ENCODE measurements at regions not wholly inside any gene's neighbourhood (a gene's known extent, or its start where the extent isn't known, plus 50 kb on each side); places are given as distances from the start of the nearest gene placed in this dataset.
"Not testable (repeated sequence)": the region's sequence is repeated elsewhere in the genome, so short reads cannot be mapped to it uniquely, and the experiment has no call there.

GRCh38 chr6:11889572-11889971, 111.0 kb upstream of the ADTRP start:
- no peak overlapping the region for H3K27ac ChIP-seq (ENCODE audit: low read length)
- DNase-seq (no peak), ATAC-seq (replicated peaks in 1 of 4) (no peak)
- H3K4me3 ChIP-seq (ENCODE audit: control insufficient read depth in 1 of 2, extremely low read depth in 1 of 2, low read length in 1 of 2), result no peak overlapping the region
- Mint-ChIP-seq H3K4me3 (no peak overlapping the region), H3K27ac (no peak overlapping the region), H3K4me1 (no peaks in the 10 kb centered on the region), H3K27me3 (no peaks in the 10 kb centered on the region), H3K9me3 (peaks cover 2 to 7% (median 3%) of the 10 kb centered on the region in 3 donors), H3K36me3 (no peaks in the 10 kb centered on the region)
- CTCF ChIA-PET, result no interaction called here
- 83% methylated on average over 1 of the region's 3 CpGs for WGBS (ENCODE audit: insufficient coverage)
- POLR2A ChIA-PET, result no interaction called here
- H3K9me3 ChIP-seq, result no peaks in the 10 kb centered on the region
- H3K36me3 ChIP-seq (ENCODE audit: control insufficient read depth in 2 of 2, extremely low read depth in 1 of 2, insufficient read depth in 1 of 2, low read length in 1 of 2), result no peaks in the 10 kb centered on the region
- H3K27me3 ChIP-seq (replicated peaks in 1 of 2; ENCODE audit: control insufficient read depth in 2 of 2, extremely low read depth in 1 of 2, insufficient read depth in 2 of 2, low read length in 1 of 2), result no peaks in the 10 kb centered on the region
- H3K4me1 ChIP-seq (ENCODE audit: control insufficient read depth in 1 of 2, extremely low read depth in 1 of 2, insufficient read depth in 2 of 2, low read length in 2 of 2), result no peaks in the 10 kb centered on the region

GRCh38 chr6:11888727-11889126, 110.1 kb upstream of the ADTRP start:
- POLR2A ChIA-PET, result interaction anchor here (0.6 to 0.7 kb wide), 2 partner anchors 164 to 198 kb away, joined by 3 to 12 read pairs; no protein-coding TSS in a partner anchor
- Mint-ChIP-seq H3K4me3 (no peak overlapping the region), H3K36me3 (no peaks in the 10 kb centered on the region), H3K27me3 (no peaks in the 10 kb centered on the region), H3K4me1 (no peaks in the 10 kb centered on the region), H3K27ac (no peak overlapping the region), H3K9me3 (peaks cover 0 to 7% (median 2%) of the 10 kb centered on the region in 3 donors)
- H3K4me3 ChIP-seq (ENCODE audit: control insufficient read depth in 1 of 2, extremely low read depth in 1 of 2, low read length in 1 of 2), result no peak overlapping the region
- H3K36me3 ChIP-seq (ENCODE audit: control insufficient read depth in 2 of 2, extremely low read depth in 1 of 2, insufficient read depth in 1 of 2, low read length in 1 of 2), result no peaks in the 10 kb centered on the region
- ATAC-seq (replicated peaks in 1 of 4) (no peak), DNase-seq (no peak)
- H3K9me3 ChIP-seq, result no peaks in the 10 kb centered on the region
- H3K4me1 ChIP-seq (ENCODE audit: control insufficient read depth in 1 of 2, extremely low read depth in 1 of 2, insufficient read depth in 2 of 2, low read length in 2 of 2), result no peaks in the 10 kb centered on the region
- WGBS (ENCODE audit: insufficient coverage), result 100% methylated on average over 1 of the region's 5 CpGs
- no peaks in the 10 kb centered on the region for H3K27me3 ChIP-seq (replicated peaks in 1 of 2; ENCODE audit: control insufficient read depth in 2 of 2, extremely low read depth in 1 of 2, insufficient read depth in 2 of 2, low read length in 1 of 2)
- no peak overlapping the region for H3K27ac ChIP-seq (ENCODE audit: low read length)
- CTCF ChIA-PET, result no interaction called here

DNA sequence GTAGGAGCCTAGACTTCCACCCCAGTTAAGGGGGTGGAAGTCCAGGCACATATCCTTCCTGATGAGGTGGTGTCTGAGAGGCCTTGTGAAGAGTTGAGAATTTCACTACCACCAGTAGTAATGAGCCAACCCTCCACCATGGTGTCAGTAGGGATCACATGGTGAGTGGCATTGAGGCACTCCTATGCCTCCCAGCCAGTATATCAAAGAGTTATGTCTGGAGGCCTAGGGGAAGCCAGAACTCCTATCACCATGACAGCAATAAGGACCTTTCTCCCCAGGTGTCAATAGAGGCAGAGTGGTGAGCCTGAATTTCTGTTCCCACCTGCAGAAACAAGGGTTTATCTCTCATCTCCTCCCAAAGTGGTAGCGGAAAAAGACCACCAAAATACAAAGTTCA, 106.6 kb upstream of the ADTRP start:
- ATAC-seq (replicated peaks in 1 of 4), result no peak
- no peak for DNase-seq
- Mint-ChIP-seq H3K36me3 (no peaks in the 10 kb centered on the region), H3K4me1 (no peaks in the 10 kb centered on the region), H3K9me3 (peaks cover 3 to 5% (median 3%) of the 10 kb centered on the region in 3 donors), H3K27ac (no peak overlapping the region), H3K27me3 (peaks cover 0 to 3% of the 10 kb centered on the region in 2 donors), H3K4me3 (no peak overlapping the region)
- ChIA-PET POLR2A (no interaction called here), CTCF (no interaction called here)
- Histone ChIP-seq H3K9me3 (no peaks in the 10 kb centered on the region), H3K27ac (ENCODE audit: low read length) (no peak overlapping the region), H3K36me3 (ENCODE audit: control insufficient read depth in 2 of 2, extremely low read depth in 1 of 2, insufficient read depth in 1 of 2, low read length in 1 of 2) (no peaks in the 10 kb centered on the region), H3K27me3 (replicated peaks in 1 of 2; ENCODE audit: control insufficient read depth in 2 of 2, extremely low read depth in 1 of 2, insufficient read depth in 2 of 2, low read length in 1 of 2) (no peaks in the 10 kb centered on the region), H3K4me1 (ENCODE audit: control insufficient read depth in 1 of 2, extremely low read depth in 1 of 2, insufficient read depth in 2 of 2, low read length in 2 of 2) (no peaks in the 10 kb centered on the region), H3K4me3 (ENCODE audit: control insufficient read depth in 1 of 2, extremely low read depth in 1 of 2, low read length in 1 of 2) (no peak overlapping the region)
- WGBS (ENCODE audit: insufficient coverage), result 88% methylated on average over 1 of the region's 1 CpG

DNA sequence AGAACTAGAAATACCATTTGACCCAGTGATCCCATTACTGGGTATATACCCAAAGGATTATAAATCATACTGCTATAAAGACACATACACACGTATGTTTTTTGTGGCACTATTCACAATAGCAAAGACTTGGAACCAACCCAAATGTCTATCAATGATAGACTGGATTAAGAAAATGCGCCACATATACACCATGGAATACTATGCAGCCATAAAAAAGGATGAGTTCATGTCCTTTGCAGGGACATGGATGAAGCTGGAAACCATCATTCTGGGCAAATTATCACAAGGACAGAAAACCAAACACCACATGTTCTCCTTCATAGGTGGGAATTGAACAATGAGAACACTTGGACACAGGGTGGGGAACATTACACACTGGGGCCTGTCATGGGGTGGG, 104.9 kb upstream of the ADTRP start:
- H3K27me3 ChIP-seq (replicated peaks in 1 of 2; ENCODE audit: control insufficient read depth in 2 of 2, extremely low read depth in 1 of 2, insufficient read depth in 2 of 2, low read length in 1 of 2); H3K4me1 ChIP-seq (ENCODE audit: control insufficient read depth in 1 of 2, extremely low read depth in 1 of 2, insufficient read depth in 2 of 2, low read length in 2 of 2); H3K27ac ChIP-seq (ENCODE audit: low read length); H3K27ac Mint-ChIP-seq; DNase-seq; H3K4me3 Mint-ChIP-seq; CTCF ChIA-PET; H3K4me1 Mint-ChIP-seq; H3K36me3 Mint-ChIP-seq; H3K36me3 ChIP-seq (ENCODE audit: control insufficient read depth in 2 of 2, extremely low read depth in 1 of 2, insufficient read depth in 1 of 2, low read length in 1 of 2); H3K4me3 ChIP-seq (ENCODE audit: control insufficient read depth in 1 of 2, extremely low read depth in 1 of 2, low read length in 1 of 2); H3K9me3 ChIP-seq; POLR2A ChIA-PET; ATAC-seq (replicated peaks in 1 of 4); H3K27me3 Mint-ChIP-seq: not testable (repeated sequence)
- no CpG with 5 or more reads among the region's 2 CpGs for WGBS (ENCODE audit: insufficient coverage)
- peaks cover 3 to 10% (median 10%) of the 10 kb centered on the region in 3 donors for H3K9me3 Mint-ChIP-seq

DNA sequence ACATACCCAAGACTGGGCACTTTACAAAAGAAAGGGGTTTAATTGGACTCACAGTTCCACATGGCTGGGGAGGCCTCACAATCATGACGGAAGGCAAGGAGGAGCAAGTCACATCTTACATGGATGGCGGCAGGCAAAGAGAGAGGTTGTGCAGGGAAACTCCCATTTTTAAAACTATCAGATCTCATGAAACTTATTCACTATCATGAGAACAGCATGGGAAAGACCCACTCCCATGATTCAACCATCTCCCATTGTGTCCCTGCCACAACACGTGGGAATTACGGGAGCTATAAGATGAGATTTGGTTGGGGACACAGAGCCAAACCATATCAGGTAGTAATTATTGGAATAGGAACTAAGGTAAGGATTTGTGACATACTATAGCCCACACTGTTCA, 101.6 kb upstream of the ADTRP start:
- H3K27ac ChIP-seq (ENCODE audit: low read length); POLR2A ChIA-PET; H3K4me1 Mint-ChIP-seq; H3K27me3 Mint-ChIP-seq; DNase-seq; CTCF ChIA-PET; H3K9me3 ChIP-seq; H3K36me3 Mint-ChIP-seq; H3K4me1 ChIP-seq (ENCODE audit: control insufficient read depth in 1 of 2, extremely low read depth in 1 of 2, insufficient read depth in 2 of 2, low read length in 2 of 2); H3K27ac Mint-ChIP-seq; ATAC-seq (replicated peaks in 1 of 4); H3K4me3 ChIP-seq (ENCODE audit: control insufficient read depth in 1 of 2, extremely low read depth in 1 of 2, low read length in 1 of 2); H3K4me3 Mint-ChIP-seq; H3K36me3 ChIP-seq (ENCODE audit: control insufficient read depth in 2 of 2, extremely low read depth in 1 of 2, insufficient read depth in 1 of 2, low read length in 1 of 2); H3K27me3 ChIP-seq (replicated peaks in 1 of 2; ENCODE audit: control insufficient read depth in 2 of 2, extremely low read depth in 1 of 2, insufficient read depth in 2 of 2, low read length in 1 of 2): not testable (repeated sequence)
- peaks cover 3 to 10% (median 10%) of the 10 kb centered on the region in 3 donors for H3K9me3 Mint-ChIP-seq
- WGBS (ENCODE audit: insufficient coverage), result no CpG with 5 or more reads among the region's 4 CpGs

- ChIA-PET POLR2A (no interaction called here), CTCF (no interaction called here)
- no peak overlapping the region for H3K27ac ChIP-seq (ENCODE audit: low read length)
- H3K9me3 Mint-ChIP-seq, result peaks cover 3 to 10% (median 10%) of the 10 kb centered on the region in 3 donors
- ATAC-seq (replicated peaks in 1 of 4) (no peak), DNase-seq (no peak)
- peaks cover 0 to 3% of the 10 kb centered on the region in 2 donors for H3K27me3 Mint-ChIP-seq
- H3K27me3 ChIP-seq (replicated peaks in 1 of 2; ENCODE audit: control insufficient read depth in 2 of 2, extremely low read depth in 1 of 2, insufficient read depth in 2 of 2, low read length in 1 of 2), result no peaks in the 10 kb centered on the region
- no peak overlapping the region for H3K4me3 Mint-ChIP-seq
- H3K27ac Mint-ChIP-seq, result no peak overlapping the region
- WGBS (ENCODE audit: insufficient coverage), result no CpG with 5 or more reads among the region's 3 CpGs
- H3K9me3 ChIP-seq, result no peaks in the 10 kb centered on the region
- H3K4me1 Mint-ChIP-seq, result peaks cover 0 to 4% (median 0%) of the 10 kb centered on the region in 3 donors
- H3K4me3 ChIP-seq (ENCODE audit: control insufficient read depth in 1 of 2, extremely low read depth in 1 of 2, low read length in 1 of 2), result no peak overlapping the region
- H3K36me3 Mint-ChIP-seq, result no peaks in the 10 kb centered on the region
- H3K36me3 ChIP-seq (ENCODE audit: control insufficient read depth in 2 of 2, extremely low read depth in 1 of 2, insufficient read depth in 1 of 2, low read length in 1 of 2), result no peaks in the 10 kb centered on the region
- H3K4me1 ChIP-seq (ENCODE audit: control insufficient read depth in 1 of 2, extremely low read depth in 1 of 2, insufficient read depth in 2 of 2, low read length in 2 of 2), result no peaks in the 10 kb centered on the region
Measured at GRCh38 chr6:11878735-11879134, 100.1 kb upstream of the ADTRP start.

DNA sequence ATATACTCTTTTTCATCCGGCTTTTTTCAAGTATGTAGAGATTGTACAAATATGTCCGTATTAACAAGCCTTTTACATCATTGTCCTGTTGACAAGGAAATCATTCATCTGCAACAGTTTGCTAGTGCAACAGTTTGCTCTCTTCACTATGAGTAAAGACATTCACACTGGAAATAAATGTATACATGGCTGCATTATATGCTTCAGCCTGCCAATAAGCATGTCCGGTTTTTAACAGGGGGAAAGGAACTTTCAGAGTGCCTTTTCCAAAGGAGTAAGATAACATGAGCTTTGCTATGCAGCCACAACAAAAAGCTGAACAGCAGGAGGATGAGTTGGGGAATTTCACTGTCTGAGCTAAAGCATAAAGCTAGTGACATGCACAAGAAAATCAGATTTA, 99.4 kb upstream of the ADTRP start:
- H3K4me3 Mint-ChIP-seq, result no peak overlapping the region
- POLR2A ChIA-PET, result no interaction called here
- H3K9me3 ChIP-seq, result no peaks in the 10 kb centered on the region
- no peaks in the 10 kb centered on the region for H3K36me3 ChIP-seq (ENCODE audit: control insufficient read depth in 2 of 2, extremely low read depth in 1 of 2, insufficient read depth in 1 of 2, low read length in 1 of 2)
- WGBS (ENCODE audit: insufficient coverage), result 50% methylated on average over 2 of the region's 3 CpGs
- no peak overlapping the region for H3K27ac Mint-ChIP-seq
- DNase-seq (no peak), ATAC-seq (replicated peaks in 1 of 4) (no peak)
- no peaks in the 10 kb centered on the region for H3K36me3 Mint-ChIP-seq
- no peak overlapping the region for H3K27ac ChIP-seq (ENCODE audit: low read length)
- H3K27me3 ChIP-seq (replicated peaks in 1 of 2; ENCODE audit: control insufficient read depth in 2 of 2, extremely low read depth in 1 of 2, insufficient read depth in 2 of 2, low read length in 1 of 2), result no peaks in the 10 kb centered on the region
- H3K4me3 ChIP-seq (ENCODE audit: control insufficient read depth in 1 of 2, extremely low read depth in 1 of 2, low read length in 1 of 2), result no peak overlapping the region
- peaks cover 0 to 3% of the 10 kb centered on the region in 2 donors for H3K27me3 Mint-ChIP-seq
- H3K4me1 Mint-ChIP-seq, result peaks cover 0 to 4% (median 0%) of the 10 kb centered on the region in 3 donors
- CTCF ChIA-PET, result no interaction called here
- H3K9me3 Mint-ChIP-seq, result peaks cover 3 to 10% (median 10%) of the 10 kb centered on the region in 3 donors
- no peaks in the 10 kb centered on the region for H3K4me1 ChIP-seq (ENCODE audit: control insufficient read depth in 1 of 2, extremely low read depth in 1 of 2, insufficient read depth in 2 of 2, low read length in 2 of 2)

All from T-cell (primary cell).